Urinary bladder (tissue), 3 donors: ENCODE measurements at regions not wholly inside any gene's neighbourhood (a gene's known extent, or its start where the extent isn't known, plus 50 kb on each side); places are given as distances from the start of the nearest gene placed in this dataset.
A peak's percentile ranks its signal among the peaks of the same experiment; 100 is the strongest.

Source experiments
- DNase-seq: peaks from one replicate; pipeline ENCODE4 v3.0.0-alpha.2; 2015; ENCODE audit errors: extremely low spot score
- H3K27ac ChIP-seq: one replicate; pipeline ENCODE4 v1.5.1; 2013; ENCODE audit warnings: low read depth, mild to moderate bottlenecking, moderate library complexity
- H3K36me3 ChIP-seq: one replicate; pipeline ENCODE4 v1.6.1; 2013; ENCODE audit warnings: mild to moderate bottlenecking, moderate library complexity; ENCODE audit not compliant: insufficient read depth
- H3K4me1 ChIP-seq: one replicate; pipeline ENCODE4 v1.6.1; 2013; ENCODE audit warnings: mild to moderate bottlenecking, moderate library complexity; ENCODE audit not compliant: insufficient read depth
- H3K4me3 ChIP-seq: one replicate; pipeline ENCODE4 v1.5.1; 2013; ENCODE audit warnings: low read depth, low read length
- WGBS: extraction: QIAGEN DNeasy Blood & Tissue Kit; methylation state at CpG from one replicate; pipeline ENCODE4 v1.1.7; 2013; 5-methylcytosine and 5-hydroxymethylcytosine counted together
- donor health status: healthy with polysubstance abuse.
- donor health status: healthy.

DNA sequence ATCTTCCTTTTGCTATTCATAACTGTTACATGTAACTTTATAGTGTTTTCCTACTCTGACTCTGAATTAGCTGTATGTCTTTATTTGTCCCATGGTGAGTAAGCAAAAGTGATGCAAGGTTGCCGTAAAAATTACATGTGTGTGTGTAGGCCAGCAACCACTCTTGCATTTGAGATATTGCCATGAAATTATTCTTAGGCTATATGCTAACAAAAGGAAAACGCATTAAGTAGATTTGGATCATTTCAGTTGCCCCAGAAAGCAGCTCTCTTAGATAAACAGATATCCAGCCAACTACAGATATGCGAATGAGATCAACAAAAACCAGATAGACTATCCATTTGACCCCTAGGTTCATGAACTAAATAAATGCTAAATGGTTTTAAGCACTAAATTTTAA, 73.6 kb downstream of the CYLC2 start:
- H3K36me3 ChIP-seq: no peaks in the 10 kb centered on the region
- no peaks in the 10 kb centered on the region for H3K4me1 ChIP-seq
- 36% methylated on average over 3 of the region's 3 CpGs for WGBS
- no peak overlapping the region for H3K27ac ChIP-seq
- H3K4me3 ChIP-seq: no peak overlapping the region
- no peak for DNase-seq

DNA sequence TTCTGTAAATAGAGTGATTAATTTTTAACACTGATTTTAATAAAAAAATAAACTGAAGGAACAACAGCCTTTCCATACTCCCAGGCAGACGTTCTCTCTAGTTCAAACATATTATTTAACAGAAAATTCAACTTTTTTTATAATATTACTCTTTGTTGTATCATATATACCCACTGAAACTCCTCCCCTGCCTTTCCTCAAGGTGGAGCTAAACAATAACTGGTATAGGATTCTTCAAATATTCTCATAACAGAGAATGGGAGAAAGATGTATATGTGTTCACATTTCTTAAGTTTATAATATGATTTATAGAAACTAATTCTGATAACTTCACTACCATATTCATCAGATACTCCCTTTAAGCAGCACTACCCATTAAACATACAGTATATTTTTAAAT, 83.4 kb downstream of the CYLC2 start:
- DNase-seq: no peak
- H3K4me3 ChIP-seq: no peak overlapping the region
- WGBS: 48% methylated on average over 1 of the region's 1 CpG
- H3K27ac ChIP-seq: no peak overlapping the region
- no peaks in the 10 kb centered on the region for H3K36me3 ChIP-seq
- H3K4me1 ChIP-seq: no peaks in the 10 kb centered on the region

- Histone ChIP-seq H3K27ac (no peak overlapping the region), H3K4me3 (no peak overlapping the region), H3K36me3 (no peaks in the 10 kb centered on the region), H3K4me1 (no peaks in the 10 kb centered on the region)
- WGBS: 26% methylated on average over 1 of the region's 1 CpG
- peak; percentile 1 for DNase-seq
Observed at GRCh38 chr9:103082494-103082893, 87.4 kb downstream of the CYLC2 start.

- no peaks in the 10 kb centered on the region for H3K36me3 ChIP-seq
- no peaks in the 10 kb centered on the region for H3K4me1 ChIP-seq
- H3K27ac ChIP-seq: no peak overlapping the region
- 94% methylated on average over 1 of the region's 1 CpG for WGBS
- no peak for DNase-seq
- H3K4me3 ChIP-seq: no peak overlapping the region
Observed at GRCh38 chr9:103089357-103089756, 94.2 kb downstream of the CYLC2 start.

- Histone ChIP-seq H3K4me1 (no peaks in the 10 kb centered on the region), H3K27ac (no peak overlapping the region), H3K4me3 (no peak overlapping the region), H3K36me3 (no peaks in the 10 kb centered on the region)
- WGBS: 90% methylated on average over 9 of the region's 9 CpGs
- DNase-seq: no peak
Observed at GRCh38 chr9:103104101-103104500, 109.0 kb downstream of the CYLC2 start.

DNA sequence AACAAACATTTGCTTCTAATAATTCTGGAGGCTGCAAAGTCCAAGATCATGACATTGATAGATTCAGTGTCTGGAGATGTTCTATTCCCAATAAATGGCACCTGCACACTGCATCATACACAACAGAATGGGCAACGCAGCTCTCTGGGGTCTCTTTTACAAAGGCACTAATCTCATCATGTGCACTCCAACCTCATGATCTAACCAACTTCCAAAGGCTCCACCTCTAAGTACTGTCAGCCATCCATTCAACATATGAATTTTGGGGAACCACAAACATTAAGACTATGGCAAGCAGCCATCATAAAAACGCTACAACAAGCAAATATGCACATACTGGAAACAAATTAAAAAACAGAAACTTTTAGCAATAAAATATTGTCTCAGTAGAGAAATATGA, 121.1 kb downstream of the CYLC2 start:
- Histone ChIP-seq H3K27ac (no peak overlapping the region), H3K4me3 (no peak overlapping the region), H3K4me1 (no peaks in the 10 kb centered on the region), H3K36me3 (no peaks in the 10 kb centered on the region)
- WGBS: 77% methylated on average over 2 of the region's 2 CpGs
- no peak for DNase-seq

DNA sequence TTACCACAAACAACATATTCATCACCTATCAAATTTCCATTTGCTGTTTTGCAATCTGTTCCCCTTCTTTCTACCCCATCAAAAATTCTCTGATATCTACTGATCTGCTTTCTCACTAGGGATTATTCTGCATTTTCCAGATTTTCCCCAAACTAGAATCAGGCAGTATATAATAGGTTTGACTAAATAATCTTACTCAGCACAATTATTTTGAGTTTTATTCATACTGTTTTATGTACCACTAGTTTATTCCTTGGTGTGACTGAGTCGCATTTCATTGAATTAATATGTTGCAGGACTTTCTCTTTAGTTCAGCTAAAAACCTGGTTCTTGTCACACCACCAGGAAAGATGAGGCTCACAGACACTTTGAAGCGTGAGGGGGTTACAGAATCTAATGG, 131.4 kb downstream of the CYLC2 start:
- WGBS: 84% methylated on average over 2 of the region's 2 CpGs
- Histone ChIP-seq H3K4me3 (no peak overlapping the region), H3K4me1 (no peaks in the 10 kb centered on the region), H3K27ac (no peak overlapping the region), H3K36me3 (no peaks in the 10 kb centered on the region)
- no peak for DNase-seq

GRCh38 chr9:103139891-103140290, 144.8 kb downstream of the CYLC2 start:
- Histone ChIP-seq H3K27ac (no peak overlapping the region), H3K4me1 (no peaks in the 10 kb centered on the region), H3K36me3 (no peaks in the 10 kb centered on the region), H3K4me3 (no peak overlapping the region)
- 66% methylated on average over 2 of the region's 2 CpGs for WGBS
- DNase-seq: no peak

- Histone ChIP-seq H3K4me3 (no peak overlapping the region), H3K27ac (no peak overlapping the region), H3K36me3 (no peaks in the 10 kb centered on the region), H3K4me1 (no peaks in the 10 kb centered on the region)
- 60% methylated on average over 2 of the region's 2 CpGs for WGBS
- DNase-seq: no peak
Observed at GRCh38 chr9:103152473-103152872, 157.3 kb downstream of the CYLC2 start.

- DNase-seq: no peak
- no peak overlapping the region for H3K4me3 ChIP-seq
- H3K27ac ChIP-seq: no peak overlapping the region
- H3K36me3 ChIP-seq: no peaks in the 10 kb centered on the region
- H3K4me1 ChIP-seq: no peaks in the 10 kb centered on the region
- WGBS: 73% methylated on average over 4 of the region's 4 CpGs
Observed at GRCh38 chr9:103167530-103167929, 172.4 kb downstream of the CYLC2 start.

- no peaks in the 10 kb centered on the region for H3K4me1 ChIP-seq
- no peak overlapping the region for H3K27ac ChIP-seq
- WGBS: 72% methylated on average over 1 of the region's 1 CpG
- no peak for DNase-seq
- no peaks in the 10 kb centered on the region for H3K36me3 ChIP-seq
- H3K4me3 ChIP-seq: no peak overlapping the region
Observed at GRCh38 chr9:103168254-103168653, 173.1 kb downstream of the CYLC2 start.

DNA sequence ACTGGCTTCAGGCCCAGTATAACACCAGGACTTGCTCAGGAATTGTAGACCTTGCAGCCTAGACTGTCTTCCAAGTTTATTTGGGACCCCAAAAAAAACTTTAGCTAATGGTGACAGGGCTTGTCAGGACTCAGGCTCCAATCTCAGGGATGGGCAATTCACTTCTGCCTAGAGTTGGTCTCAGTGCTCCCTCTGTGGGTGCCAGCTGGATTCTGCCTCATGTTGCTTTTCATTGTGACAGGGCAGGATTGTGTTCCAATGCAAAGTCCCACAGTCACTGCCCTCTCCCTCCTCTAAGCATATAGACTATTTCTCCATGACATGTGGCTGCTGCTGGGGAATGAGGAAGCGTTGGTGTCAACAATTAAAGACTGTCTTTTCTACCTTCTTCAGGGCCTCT, 174.7 kb downstream of the CYLC2 start:
- no peak for DNase-seq
- Histone ChIP-seq H3K36me3 (no peaks in the 10 kb centered on the region), H3K4me1 (no peaks in the 10 kb centered on the region), H3K4me3 (no peak overlapping the region), H3K27ac (no peak overlapping the region)
- WGBS: 75% methylated on average over 1 of the region's 1 CpG

DNA sequence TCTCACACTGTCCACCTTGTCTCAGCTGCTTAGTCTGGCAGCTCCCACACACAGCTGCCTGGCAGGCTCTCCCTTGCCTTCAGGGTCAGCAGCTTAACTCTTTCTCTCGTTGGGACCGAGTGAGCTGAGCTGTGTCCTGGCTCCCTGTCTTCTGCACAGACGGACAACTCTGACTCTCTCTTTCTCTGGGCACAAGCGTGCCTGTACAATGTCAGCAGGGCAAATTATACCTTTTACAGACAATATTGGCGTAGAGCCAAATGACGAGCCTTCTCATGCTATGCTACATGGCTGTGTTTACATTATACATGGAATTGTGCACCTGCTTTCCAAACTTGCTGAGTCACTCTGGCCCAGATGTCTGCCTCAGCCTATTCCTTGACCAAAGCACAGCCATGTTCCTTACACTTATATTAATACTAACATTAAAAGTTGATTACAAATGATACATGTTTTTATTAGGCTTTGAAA, 188.6 kb downstream of the CYLC2 start:
- no peak overlapping the region for H3K4me3 ChIP-seq
- WGBS: 39% methylated on average over 6 of the region's 6 CpGs
- no peaks in the 10 kb centered on the region for H3K36me3 ChIP-seq
- no peak for DNase-seq
- H3K4me1 ChIP-seq: no peaks in the 10 kb centered on the region
- H3K27ac ChIP-seq: no peak overlapping the region

DNA sequence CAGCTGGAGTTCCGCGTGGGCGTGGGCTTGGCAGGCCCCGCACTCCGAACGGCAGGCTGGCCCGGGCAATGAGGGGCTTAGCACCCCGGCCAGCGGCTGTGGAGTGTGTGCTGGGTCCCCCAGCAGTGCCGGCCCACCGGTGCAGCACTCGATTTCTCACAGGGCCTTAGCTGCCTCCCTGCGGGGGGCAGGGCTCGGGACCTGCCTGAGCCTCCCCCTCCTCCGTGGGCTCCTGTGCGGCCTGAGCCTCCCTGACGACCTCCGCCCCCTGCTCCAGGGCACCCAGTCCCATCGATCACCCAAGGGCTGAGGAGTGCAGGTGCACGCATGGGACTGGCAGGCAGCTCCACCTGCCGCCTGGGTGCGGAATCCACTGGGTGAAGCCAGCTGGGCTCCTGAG, 191.8 kb downstream of the CYLC2 start:
- Histone ChIP-seq H3K4me1 (no peaks in the 10 kb centered on the region), H3K36me3 (no peaks in the 10 kb centered on the region), H3K4me3 (no peak overlapping the region), H3K27ac (no peak overlapping the region)
- DNase-seq: no peak
- 96% methylated on average over 22 of the region's 22 CpGs for WGBS

GRCh38 chr9:103188781-103189350, 193.7 kb downstream of the CYLC2 start:
- no peak for DNase-seq
- Histone ChIP-seq H3K4me3 (no peak overlapping the region), H3K27ac (no peak overlapping the region)

More at GRCh38 chr9:103188781-103189350, 193.7 kb downstream of the CYLC2 start:
- Histone ChIP-seq H3K4me1 (no peaks in the 10 kb centered on the region), H3K36me3 (no peaks in the 10 kb centered on the region)
- WGBS: 44% methylated on average over 12 of the region's 12 CpGs
